HCT116 (cell line): ENCODE measurements at regions not wholly inside any gene's neighbourhood (a gene's known extent, or its start where the extent isn't known, plus 50 kb on each side); places are given as distances from the start of the nearest gene placed in this dataset.

ENCODE experiments used
- ATAC-seq: fragments of 200-7000 bp; cut with Tn5 transposase; 2 replicates; pipeline ENCODE4 v1.9.1; 2020; ENCODE audit warnings: mild to moderate bottlenecking, moderate library complexity
- BruUV-seq: library from RNA; stranded (reverse); fragments of 400-500 nt; replicated peaks from 2 replicates; lab custom pipeline; 2021; lab: Mats Ljungman, UMichigan
- CTCF ChIA-PET: fragments of 300-600 bp; sonication (Branson Sonifier 250); formaldehyde crosslinking; loops from one replicate; lab custom pipeline; 2021; ENCODE audit warnings: antibody characterized with exemption; lab: Charles Lee
- POLR2A ChIA-PET: fragments of 300-600, 350-600 bp; sonication (Branson Sonifier 250); formaldehyde crosslinking; loops from one replicate; lab custom pipeline; 2021; ENCODE audit warnings: antibody characterized with exemption; lab: Charles Lee
- RAD21 ChIA-PET, 2 experiments: fragments of 300-600 bp; sonication (Branson Sonifier 250); formaldehyde crosslinking; loops; one replicate each; lab custom pipeline; 2023; ENCODE audit warnings: low total read pairs in 2 of 2; ENCODE audit not compliant: uncharacterized antibody in 2 of 2, unreplicated experiment in 2 of 2, low non-redundant PET in 1 of 2; lab: Charles Lee
- DNase-seq: peaks from one replicate; pipeline ENCODE4 v3.0.0-alpha.2; 2010; ENCODE audit warnings: low read depth, low spot score
- H2AFZ ChIP-seq: fragments of 200-600 bp; shearing (Covaris generic), sonication (generic); 2 replicates; pipeline ENCODE4 v1.6.1; 2017; ENCODE audit warnings: low read depth, mixed run types, mixed read lengths, antibody characterized with exemption, low read length; ENCODE audit not compliant: poor library complexity, severe bottlenecking
- H3K27ac ChIP-seq: 2 replicates; pipeline ENCODE4 v1.5.1; 2012; ENCODE audit warnings: low read depth, low read length
- H3K27me3 ChIP-seq: fragments of 200-600 bp; sonication (generic); 2 replicates; pipeline ENCODE4 v1.6.1; 2016; ENCODE audit warnings: mixed run types, low read length, mixed read lengths; ENCODE audit not compliant: insufficient read depth
- H3K36me3 ChIP-seq, 2 experiments: fragments of 200-500 bp in 1 of 2; fragments of 200-600 bp in 1 of 2; sonication (Bioruptor generic) in 1 of 2; sonication (generic) in 1 of 2; 2 replicates each; pipeline versions ENCODE4 v1.5.1 to v1.6.1; 2014 to 2016; ENCODE audit warnings: low read length in 2 of 2, inconsistent platforms in 1 of 2, mixed read lengths in 1 of 2, mixed run types in 1 of 2; ENCODE audit not compliant: insufficient read depth in 2 of 2, control insufficient read depth in 1 of 2
- H3K4me1 ChIP-seq, 2 experiments: fragments of 200-600 bp in 1 of 2; sonication (generic) in 1 of 2; 2 replicates each; pipeline versions ENCODE4 v1.5.1 to v1.6.1; 2012 to 2017; ENCODE audit warnings: low read length in 2 of 2, inconsistent platforms in 1 of 2, mild to moderate bottlenecking in 1 of 2, mixed read lengths in 1 of 2, mixed run types in 1 of 2, moderate library complexity in 1 of 2; ENCODE audit not compliant: insufficient read depth in 2 of 2, control insufficient read depth in 1 of 2
- H3K4me2 ChIP-seq: fragments of 200-600 bp; sonication (generic); 2 replicates; pipeline ENCODE4 v1.6.1; 2017; ENCODE audit warnings: mixed run types, low read length, mixed read lengths
- H3K4me3 ChIP-seq, 2 experiments: fragments of 200-600 bp in 1 of 2; sonication (generic) in 1 of 2; replicated peaks in 1 of 2; 2 replicates each; pipeline ENCODE4 v1.5.1; 2011 to 2016; ENCODE audit warnings: low read length in 2 of 2, control low read depth in 1 of 2, low read depth in 1 of 2, mild to moderate bottlenecking in 1 of 2, mixed read lengths in 1 of 2, mixed run types in 1 of 2
- H3K79me2 ChIP-seq: fragments of 200-600 bp; sonication (generic); 2 replicates; pipeline ENCODE4 v1.6.1; 2017; ENCODE audit warnings: mild to moderate bottlenecking, mixed run types, low read length, moderate library complexity, mixed read lengths; ENCODE audit not compliant: insufficient read depth
- H3K9ac ChIP-seq: fragments of 200-600 bp; sonication (generic); 2 replicates; pipeline ENCODE4 v1.6.1; 2016; ENCODE audit warnings: low read length, mixed read lengths
- H3K9me2 ChIP-seq: fragments of 200-600 bp; sonication (generic), shearing (Covaris generic); 2 replicates; pipeline ENCODE4 v1.6.1; 2017; ENCODE audit warnings: mixed run types, mild to moderate bottlenecking, moderate library complexity; ENCODE audit not compliant: insufficient read depth
- H3K9me3 ChIP-seq, 2 experiments: fragments of 200-500 bp in 1 of 2; fragments of 200-600 bp in 1 of 2; sonication (Bioruptor generic) in 1 of 2; sonication (generic) in 1 of 2; 2 replicates each; pipeline ENCODE4 v1.6.1; 2014 to 2017; ENCODE audit warnings: low read length in 2 of 2, mixed read lengths in 2 of 2, inconsistent platforms in 1 of 2, low read depth in 1 of 2, mild to moderate bottlenecking in 1 of 2, mixed run types in 1 of 2, moderate library complexity in 1 of 2; ENCODE audit not compliant: control insufficient read depth in 1 of 2, insufficient read depth in 1 of 2
- H4K20me1 ChIP-seq: fragments of 200-600 bp; sonication (generic), shearing (Covaris generic); 2 replicates; pipeline ENCODE4 v1.6.1; 2017; ENCODE audit warnings: mixed run types, mild to moderate bottlenecking, moderate library complexity; ENCODE audit not compliant: insufficient read depth
- ELF1 ChIP-seq: IDR thresholded peaks from 2 replicates; pipeline ENCODE4 v1.6.1; 2012; ENCODE audit warnings: low read depth, borderline replicate concordance
- EZH2 ChIP-seq: fragments of 200-600 bp; sonication (generic); IDR thresholded peaks from 2 replicates; pipeline ENCODE4 v1.6.1; 2017; ENCODE audit warnings: antibody characterized with exemption, mixed run types
- JUND ChIP-seq: IDR thresholded peaks from 2 replicates; pipeline ENCODE4 v1.6.1; 2012
- POLR2A ChIP-seq: IDR thresholded peaks from 2 replicates; pipeline ENCODE4 v1.7.0; 2011; ENCODE audit warnings: borderline replicate concordance; ENCODE audit not compliant: insufficient read depth, insufficient read length; ENCODE audit errors: extremely low read depth
- POLR2AphosphoS5 ChIP-seq: IDR thresholded peaks from 2 replicates; pipeline ENCODE4 v1.6.1; 2011; ENCODE audit warnings: mild to moderate bottlenecking, low read depth, low read length, moderate library complexity
- RAD21 ChIP-seq: IDR thresholded peaks from 2 replicates; pipeline ENCODE4 v1.6.1; 2012; ENCODE audit warnings: low read depth, mild to moderate bottlenecking
- SP1 ChIP-seq: IDR thresholded peaks from 2 replicates; pipeline ENCODE4 v1.6.1; 2012; ENCODE audit warnings: low read depth
- SRF ChIP-seq: IDR thresholded peaks from 2 replicates; pipeline ENCODE4 v1.6.1; 2012; ENCODE audit warnings: low read depth
- YY1 ChIP-seq: IDR thresholded peaks from 2 replicates; pipeline ENCODE4 v1.6.1; 2011; ENCODE audit warnings: low read length, low read depth, moderate library complexity, mild to moderate bottlenecking; ENCODE audit not compliant: insufficient replicate concordance; ENCODE audit errors: extremely low read depth
- ZFX ChIP-seq: fragments of 450-650 bp; IDR thresholded peaks from 2 replicates; pipeline ENCODE4 v1.6.1; 2017
- ZNF274 ChIP-seq: fragments of 200-500 bp; sonication (Bioruptor generic); IDR thresholded peaks from 2 replicates; pipeline ENCODE4 v1.6.1; 2014; ENCODE audit warnings: mild to moderate bottlenecking, low read depth, low read length, inconsistent platforms
- intact Hi-C: fragments of 100-400 bp; cut with micrococcal nuclease; formaldehyde crosslinking; loops from 2 replicates; pipeline ENCODE4 v1.10.0; 2022
- TF ChIP-seq, protein P1 (sequence below): IDR thresholded peaks from 2 replicates; pipeline ENCODE4 v1.6.1; 2012; ENCODE audit warnings: low read depth
- TF ChIP-seq, protein P2 (sequence below): IDR thresholded peaks from 2 replicates; pipeline ENCODE4 v1.6.1; 2012

DNA sequence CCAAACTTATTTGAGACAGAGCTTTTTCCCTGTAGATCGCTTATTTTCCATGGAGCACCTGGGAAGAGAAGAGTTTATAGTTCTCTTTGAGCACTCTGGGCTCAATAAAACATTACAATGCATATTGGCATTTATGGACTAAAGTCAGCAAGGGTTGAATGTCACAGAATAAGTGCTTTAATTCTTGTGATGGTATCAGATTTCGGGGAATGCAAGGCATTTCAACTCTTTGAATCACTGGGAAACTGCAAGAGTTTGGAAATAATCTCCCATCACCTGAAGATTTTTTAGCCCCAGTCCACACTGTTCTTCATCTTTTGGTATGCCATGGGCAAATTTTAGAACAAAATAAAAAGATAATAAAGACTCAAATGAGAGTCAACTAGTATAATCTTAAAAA, 111.5 kb upstream of the WDFY3 start:
- CTCF ChIA-PET: no interaction called here
- BruUV-seq: no TSS peak
- no peak overlapping the region for H3K4me2 ChIP-seq

DNA sequence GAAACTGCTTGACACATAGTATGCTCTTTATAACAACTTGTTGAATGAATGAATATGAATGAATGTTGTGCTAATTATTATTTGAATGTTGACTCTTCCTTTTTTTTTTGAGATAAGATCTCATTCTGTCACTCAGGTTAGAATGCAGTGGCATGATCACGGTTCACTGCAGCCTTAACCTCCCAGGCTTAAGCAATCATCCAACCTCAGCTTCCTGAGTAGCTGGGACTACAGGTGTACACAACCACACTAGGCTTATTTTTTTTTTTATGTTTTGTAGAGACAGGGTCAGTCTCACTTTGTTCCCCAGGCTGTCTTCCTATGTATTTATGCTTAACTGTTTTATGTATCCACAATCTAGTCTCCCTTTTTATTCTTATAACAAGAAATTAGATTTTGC, 114.7 kb upstream of the WDFY3 start:
- TF ChIP-seq, protein P1, sequence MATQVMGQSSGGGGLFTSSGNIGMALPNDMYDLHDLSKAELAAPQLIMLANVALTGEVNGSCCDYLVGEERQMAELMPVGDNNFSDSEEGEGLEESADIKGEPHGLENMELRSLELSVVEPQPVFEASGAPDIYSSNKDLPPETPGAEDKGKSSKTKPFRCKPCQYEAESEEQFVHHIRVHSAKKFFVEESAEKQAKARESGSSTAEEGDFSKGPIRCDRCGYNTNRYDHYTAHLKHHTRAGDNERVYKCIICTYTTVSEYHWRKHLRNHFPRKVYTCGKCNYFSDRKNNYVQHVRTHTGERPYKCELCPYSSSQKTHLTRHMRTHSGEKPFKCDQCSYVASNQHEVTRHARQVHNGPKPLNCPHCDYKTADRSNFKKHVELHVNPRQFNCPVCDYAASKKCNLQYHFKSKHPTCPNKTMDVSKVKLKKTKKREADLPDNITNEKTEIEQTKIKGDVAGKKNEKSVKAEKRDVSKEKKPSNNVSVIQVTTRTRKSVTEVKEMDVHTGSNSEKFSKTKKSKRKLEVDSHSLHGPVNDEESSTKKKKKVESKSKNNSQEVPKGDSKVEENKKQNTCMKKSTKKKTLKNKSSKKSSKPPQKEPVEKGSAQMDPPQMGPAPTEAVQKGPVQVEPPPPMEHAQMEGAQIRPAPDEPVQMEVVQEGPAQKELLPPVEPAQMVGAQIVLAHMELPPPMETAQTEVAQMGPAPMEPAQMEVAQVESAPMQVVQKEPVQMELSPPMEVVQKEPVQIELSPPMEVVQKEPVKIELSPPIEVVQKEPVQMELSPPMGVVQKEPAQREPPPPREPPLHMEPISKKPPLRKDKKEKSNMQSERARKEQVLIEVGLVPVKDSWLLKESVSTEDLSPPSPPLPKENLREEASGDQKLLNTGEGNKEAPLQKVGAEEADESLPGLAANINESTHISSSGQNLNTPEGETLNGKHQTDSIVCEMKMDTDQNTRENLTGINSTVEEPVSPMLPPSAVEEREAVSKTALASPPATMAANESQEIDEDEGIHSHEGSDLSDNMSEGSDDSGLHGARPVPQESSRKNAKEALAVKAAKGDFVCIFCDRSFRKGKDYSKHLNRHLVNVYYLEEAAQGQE: no peak
- TF ChIP-seq ZNF274: no peak
- TF ChIP-seq SRF: no peak
- no peak for TF ChIP-seq POLR2A
- no peak for TF ChIP-seq POLR2AphosphoS5
- TF ChIP-seq EZH2: no peak
- TF ChIP-seq, protein P2, sequence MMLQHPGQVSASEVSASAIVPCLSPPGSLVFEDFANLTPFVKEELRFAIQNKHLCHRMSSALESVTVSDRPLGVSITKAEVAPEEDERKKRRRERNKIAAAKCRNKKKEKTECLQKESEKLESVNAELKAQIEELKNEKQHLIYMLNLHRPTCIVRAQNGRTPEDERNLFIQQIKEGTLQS: no peak
- TF ChIP-seq RAD21: no peak
- no peak for TF ChIP-seq YY1
- no peak for TF ChIP-seq ZFX
- TF ChIP-seq SP1: no peak
- TF ChIP-seq JUND: no peak
- TF ChIP-seq ELF1: no peak
- H3K4me2 ChIP-seq: no peak overlapping the region
- ATAC-seq: no peak
- POLR2A ChIA-PET: no interaction called here
- RAD21 ChIA-PET: no interaction called here
- DNase-seq: no peak
- intact Hi-C loops: loop anchor here (10.0 kb wide), 1 partner anchor 964 kb away; no protein-coding TSS in a partner anchor
- H3K79me2 ChIP-seq: no peaks in the 10 kb centered on the region
- H3K9me2 ChIP-seq: no peaks in the 10 kb centered on the region
- H4K20me1 ChIP-seq: no peaks in the 10 kb centered on the region
- H3K27me3 ChIP-seq: no peaks in the 10 kb centered on the region
- no peaks in the 10 kb centered on the region for H3K9me3 ChIP-seq
- no peaks in the 10 kb centered on the region for H3K36me3 ChIP-seq
- no peaks in the 10 kb centered on the region for H3K4me1 ChIP-seq
- H2AFZ ChIP-seq: no peak overlapping the region
- CTCF ChIA-PET: no interaction called here
- H3K4me3 ChIP-seq: no peak overlapping the region
- no peak overlapping the region for H3K27ac ChIP-seq
- H3K9ac ChIP-seq: no peak overlapping the region
- BruUV-seq: no TSS peak

More for the DNA sequence above, 111.5 kb upstream of the WDFY3 start:
- POLR2A ChIA-PET: no interaction called here
- intact Hi-C loops: no loop called here
- DNase-seq (no peak), ATAC-seq (no peak)
- Histone ChIP-seq H3K9ac (no peak overlapping the region), H4K20me1 (no peaks in the 10 kb centered on the region), H2AFZ (no peak overlapping the region)
- TF ChIP-seq, protein P2: no peak
- TF ChIP-seq SRF: no peak
- TF ChIP-seq, all 23 proteins: peak for 0
- RAD21 ChIA-PET: no interaction called here
- Histone ChIP-seq H3K36me3 (no peaks in the 10 kb centered on the region), H3K9me2 (no peaks in the 10 kb centered on the region), H3K9me3 (no peaks in the 10 kb centered on the region), H3K4me1 (no peaks in the 10 kb centered on the region), H3K27ac (no peak overlapping the region), H3K79me2 (no peaks in the 10 kb centered on the region), H3K4me3 (no peak overlapping the region), H3K27me3 (no peaks in the 10 kb centered on the region)
